AML-193 (cell line): ENCODE measurements at regions not wholly inside any gene's neighbourhood (a gene's known extent, or its start where the extent isn't known, plus 50 kb on each side); places are given as distances from the start of the nearest gene placed in this dataset.
A peak's percentile ranks its signal among the peaks of the same experiment; 100 is the strongest.

ENCODE experiments used
- DNase-seq, 2 experiments: peaks; one replicate each; lab custom pipeline; 2025; lab: John Stamatoyannopoulos, UW

DNA sequence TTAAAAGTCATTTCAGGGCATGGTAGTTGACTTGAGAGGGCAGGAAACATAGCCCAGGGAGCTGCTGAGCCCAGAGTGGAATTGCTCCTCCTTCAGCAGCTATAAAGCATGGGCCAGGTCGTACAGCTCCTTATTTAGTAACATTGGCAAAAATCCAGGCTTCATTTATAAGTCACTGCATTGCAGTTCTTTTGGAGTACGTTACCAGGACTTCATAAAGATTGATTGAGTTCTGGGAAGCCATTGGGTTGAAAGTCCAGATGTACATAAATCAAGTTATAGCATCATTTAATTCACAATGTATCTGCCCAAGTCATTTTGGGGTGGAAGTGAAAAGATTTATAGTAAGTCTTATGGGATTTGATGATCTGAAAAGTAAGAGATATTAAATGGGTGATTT lies 53.0 kb upstream of the ANKEF1 start:
- no peak for DNase-seq

DNA sequence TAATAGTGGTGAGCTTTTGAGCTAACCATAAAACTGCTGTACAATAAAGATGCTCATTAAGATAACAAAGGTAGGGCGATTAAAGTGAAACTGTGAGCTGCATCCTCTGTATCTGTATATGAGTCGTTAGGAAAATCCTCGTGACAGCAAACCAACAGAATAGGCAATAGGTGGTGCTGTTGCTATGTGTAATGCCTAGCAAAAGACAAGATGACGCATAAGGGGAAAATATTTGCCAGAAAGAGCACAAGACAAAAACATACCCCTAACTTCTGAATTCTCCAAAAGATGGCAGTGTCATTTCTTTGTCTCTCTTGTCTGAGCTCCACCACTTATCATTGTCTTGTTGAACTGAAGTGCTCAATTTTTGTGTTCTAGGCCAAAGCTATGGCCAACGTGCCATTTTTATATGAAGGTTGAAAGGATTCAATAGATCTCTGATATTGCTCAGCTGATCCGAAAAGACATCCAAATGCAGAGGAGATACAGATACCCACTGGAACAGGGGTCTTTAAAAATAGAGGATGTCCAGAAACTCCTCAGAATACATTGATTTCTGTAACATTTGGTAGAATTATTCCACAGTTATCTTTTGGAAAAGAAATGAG lies 56.3 kb upstream of the ANKEF1 start:
- peak; percentile 66 to 81 for DNase-seq

DNA sequence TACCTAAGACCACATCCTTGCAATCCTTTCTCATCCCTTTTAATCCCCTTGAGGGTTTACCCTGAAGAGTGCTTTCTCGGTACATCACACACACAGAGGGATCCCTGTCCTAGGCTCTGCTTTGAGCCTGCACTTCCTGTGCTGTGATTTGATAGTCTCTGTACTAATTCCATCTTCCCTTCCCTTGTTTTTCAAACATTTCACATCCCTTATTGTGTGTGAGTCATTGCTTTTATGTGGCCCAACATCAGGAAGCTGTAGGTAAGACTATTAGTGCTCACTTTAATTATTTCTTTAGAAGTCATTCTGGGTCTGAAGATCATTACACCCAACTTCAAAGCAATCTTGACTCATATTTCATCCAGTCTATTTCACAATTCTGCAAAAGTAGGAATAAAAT lies 57.2 kb upstream of the ANKEF1 start:
- no peak for DNase-seq

DNA sequence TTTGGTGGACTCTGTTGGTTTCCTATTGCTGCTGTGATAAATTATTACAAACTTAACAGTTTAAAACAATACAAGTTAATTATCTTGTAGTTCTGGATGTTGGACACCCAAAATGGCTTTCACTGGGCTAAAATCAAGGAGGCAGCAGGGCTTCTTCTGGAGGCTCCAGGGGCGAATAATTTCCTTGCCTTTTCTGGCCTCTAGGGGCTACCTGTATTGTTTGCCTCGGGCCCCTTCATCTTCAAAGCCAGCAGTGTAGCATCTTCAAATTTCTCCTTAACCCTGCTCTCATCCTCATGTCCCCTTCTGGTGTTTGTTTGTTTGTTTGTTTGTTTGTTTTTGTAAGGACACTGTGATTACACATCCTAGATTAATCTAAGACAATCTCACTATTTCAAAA lies 60.5 kb upstream of the ANKEF1 start:
- DNase-seq: no peak

DNA sequence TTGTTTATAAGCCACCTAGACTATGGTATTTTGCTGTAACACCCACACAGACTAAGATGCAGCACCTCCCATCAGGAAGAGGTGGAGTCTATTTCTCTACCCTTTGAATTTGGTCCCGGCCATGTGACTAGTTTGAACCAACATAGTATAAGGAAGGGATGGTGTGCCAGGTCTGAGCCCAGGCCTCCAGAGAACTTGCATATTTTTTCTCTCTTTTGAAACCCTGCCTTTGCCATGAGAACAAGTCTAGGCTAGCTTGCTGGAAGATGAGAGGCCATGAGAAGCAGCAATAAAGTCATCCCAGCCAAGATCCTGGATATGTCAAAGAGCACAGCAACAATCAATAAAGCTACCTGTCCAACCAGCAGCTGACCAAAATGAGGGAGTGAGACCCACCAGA lies 63.0 kb upstream of the ANKEF1 start:
- no peak for DNase-seq

DNA sequence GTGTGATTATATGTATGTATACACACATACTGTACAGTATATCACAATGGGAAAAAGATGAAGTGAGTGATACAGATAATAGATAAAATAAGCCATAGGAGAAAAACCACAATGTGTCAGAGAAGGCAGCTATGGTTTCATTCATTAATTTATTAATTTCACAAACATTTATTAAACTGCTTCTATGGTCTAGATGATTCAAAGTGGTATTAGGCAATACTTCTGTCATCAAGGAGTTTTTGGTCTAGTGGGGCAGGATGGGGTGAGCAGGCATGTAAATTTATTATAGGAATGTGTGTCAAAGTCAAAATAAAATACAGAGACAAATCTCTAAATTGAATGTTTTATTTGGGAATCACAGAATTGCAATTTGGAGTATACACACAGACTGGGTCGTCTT lies 65.2 kb upstream of the ANKEF1 start:
- DNase-seq: no peak

DNA sequence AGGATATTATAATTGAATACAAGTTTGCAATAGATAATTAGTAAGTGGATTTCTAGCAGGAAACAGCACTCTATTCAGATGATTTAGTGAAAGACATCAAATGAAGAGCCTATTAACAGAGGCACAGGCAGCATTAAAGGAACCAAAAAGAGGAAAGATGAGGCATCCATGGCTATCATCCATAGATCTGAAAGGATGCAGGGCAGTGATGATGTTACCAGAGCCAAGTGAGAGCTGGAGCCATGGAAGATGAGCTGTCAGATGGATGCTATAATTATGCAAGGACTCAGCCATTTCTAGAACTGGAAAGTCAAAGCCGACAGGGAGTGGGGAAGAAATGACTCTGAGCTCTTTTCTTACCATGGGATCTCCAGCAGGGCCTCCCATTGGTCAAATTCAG lies 66.8 kb upstream of the ANKEF1 start:
- DNase-seq: no peak

DNA sequence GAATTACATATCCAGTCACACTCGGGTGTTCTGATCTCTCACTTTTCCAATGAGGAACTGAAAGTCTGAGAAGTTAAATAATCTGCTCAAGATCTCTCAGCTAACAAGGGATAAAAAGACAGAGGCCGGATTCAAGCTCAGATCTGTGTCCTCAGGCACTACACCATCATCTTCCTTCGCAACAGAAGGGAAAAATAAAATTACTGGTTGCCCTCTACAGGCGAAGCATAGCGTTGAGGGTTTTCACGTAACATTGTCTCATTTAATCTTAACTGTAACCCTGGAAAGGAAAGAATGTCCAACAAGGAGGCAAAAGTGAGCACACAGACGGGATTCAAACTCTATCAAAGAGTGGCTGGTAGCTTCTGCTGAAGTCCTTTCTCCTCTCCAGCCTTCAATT lies 67.8 kb upstream of the ANKEF1 start:
- DNase-seq: peak in 1 of 2 experiments; percentile 24

DNA sequence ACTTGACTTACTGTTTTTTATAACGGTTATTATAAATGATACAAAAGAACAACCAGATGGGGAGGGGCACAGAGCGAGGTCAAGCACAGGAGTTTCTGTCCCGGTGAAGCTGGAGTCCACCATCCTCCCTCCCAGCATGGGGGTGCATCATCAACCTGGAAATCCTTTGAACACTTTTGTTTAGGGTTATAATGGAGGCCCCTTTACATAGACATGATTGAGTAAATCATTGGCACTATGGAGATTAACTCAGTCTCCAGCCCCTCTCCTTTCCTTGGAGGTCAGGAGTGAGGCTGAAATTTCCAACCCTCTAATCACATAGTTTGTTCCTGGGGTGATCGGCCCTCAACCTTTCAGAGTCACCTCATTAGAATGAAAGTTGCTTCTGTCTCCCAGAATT lies 71.8 kb upstream of the ANKEF1 start:
- no peak for DNase-seq

DNA sequence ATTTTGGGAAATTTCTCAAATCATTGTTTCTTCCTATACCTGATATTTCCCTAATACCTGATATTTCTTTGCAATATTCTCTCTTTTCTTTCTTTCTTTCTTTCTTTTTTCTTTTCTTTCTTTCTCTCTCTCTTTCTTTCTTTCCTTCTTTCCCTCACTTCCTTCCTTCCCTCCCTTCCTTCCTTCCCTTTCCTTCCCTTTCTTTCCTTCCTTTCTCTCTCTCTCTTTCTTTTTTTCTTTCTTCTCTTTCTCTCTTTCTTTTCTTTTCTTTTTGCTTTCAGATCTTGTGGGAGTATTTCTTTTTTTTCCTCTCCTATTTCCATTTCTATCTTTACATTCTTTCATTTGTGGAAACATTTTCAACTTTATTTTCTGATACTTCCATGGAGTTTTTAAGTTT lies 76.1 kb upstream of the ANKEF1 start:
- DNase-seq: no peak

DNA sequence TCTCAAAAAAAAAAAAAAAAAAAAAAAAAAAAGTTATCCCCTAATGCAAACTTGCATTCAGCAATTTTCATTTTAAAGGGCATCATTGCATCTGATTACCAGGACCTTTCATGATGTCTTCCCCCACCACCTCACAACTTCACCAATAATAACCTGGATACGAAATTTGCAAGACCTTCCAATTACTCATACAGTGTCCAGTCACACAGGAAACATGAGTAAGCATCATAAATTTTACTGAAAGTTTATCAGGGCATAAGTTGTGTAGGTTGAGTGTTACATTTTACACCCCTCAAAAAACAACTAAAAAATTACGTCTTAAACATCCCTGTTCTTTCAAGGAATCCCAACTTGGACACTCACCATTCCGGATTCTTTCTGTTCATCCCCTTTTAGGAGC lies 79.1 kb upstream of the ANKEF1 start:
- no peak for DNase-seq

DNA sequence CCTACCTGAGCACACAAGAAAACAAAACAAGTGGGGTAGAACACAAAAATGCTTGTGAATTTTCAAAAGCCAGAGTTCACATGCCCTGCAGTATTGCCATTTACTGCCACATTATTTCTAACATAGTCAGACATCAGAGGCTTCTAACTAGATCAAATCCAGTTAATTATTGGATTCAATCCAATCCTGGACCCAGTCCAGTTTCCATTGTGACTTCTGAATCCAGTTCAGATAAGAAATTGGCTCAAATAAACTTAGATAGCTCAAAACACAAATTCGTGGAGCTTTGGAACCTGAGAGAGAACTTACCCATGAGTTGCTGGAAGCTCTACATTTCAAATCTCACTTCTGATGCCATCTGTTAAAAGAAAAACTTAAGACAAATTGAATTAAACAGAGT lies 85.2 kb upstream of the ANKEF1 start:
- no peak for DNase-seq

DNA sequence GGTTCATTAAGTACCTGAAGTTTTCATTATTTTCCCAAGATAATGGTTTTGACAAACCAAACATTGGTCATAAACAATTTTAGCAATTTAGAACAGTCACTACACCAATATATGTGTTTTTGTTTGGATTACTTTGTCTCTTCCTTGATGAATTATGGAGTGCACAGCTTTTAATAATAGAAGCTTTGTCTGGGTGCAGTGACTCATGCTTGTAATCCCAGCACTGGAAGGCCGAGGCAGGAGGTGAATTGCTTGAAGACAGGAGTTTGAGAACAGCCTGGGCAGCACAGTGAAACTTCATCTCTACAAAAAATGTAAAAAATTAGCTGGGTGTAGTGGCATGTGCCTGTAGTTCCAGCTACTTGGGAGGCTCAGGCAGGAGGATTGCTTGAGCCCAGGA lies 89.4 kb upstream of the ANKEF1 start:
- no peak for DNase-seq

DNA sequence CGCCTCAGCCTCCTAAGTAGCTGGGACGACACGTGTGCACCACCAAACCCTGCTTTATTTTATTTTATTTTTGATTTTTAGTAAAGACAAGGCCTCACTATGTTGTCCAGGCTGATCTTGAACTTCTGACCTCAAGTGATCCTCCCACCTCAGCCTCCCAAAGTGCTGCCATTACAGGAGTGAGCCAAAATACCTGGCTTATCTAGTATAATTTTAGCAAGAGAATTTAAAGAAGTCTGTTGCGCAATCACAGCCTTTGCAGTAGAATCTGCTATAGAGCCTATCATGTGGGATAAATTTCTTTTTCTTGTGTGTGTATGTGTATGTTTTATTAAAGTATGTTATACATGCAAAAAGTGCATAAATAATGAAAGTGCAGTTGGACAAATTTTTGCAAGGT lies 92.1 kb upstream of the ANKEF1 start:
- DNase-seq: no peak

DNA sequence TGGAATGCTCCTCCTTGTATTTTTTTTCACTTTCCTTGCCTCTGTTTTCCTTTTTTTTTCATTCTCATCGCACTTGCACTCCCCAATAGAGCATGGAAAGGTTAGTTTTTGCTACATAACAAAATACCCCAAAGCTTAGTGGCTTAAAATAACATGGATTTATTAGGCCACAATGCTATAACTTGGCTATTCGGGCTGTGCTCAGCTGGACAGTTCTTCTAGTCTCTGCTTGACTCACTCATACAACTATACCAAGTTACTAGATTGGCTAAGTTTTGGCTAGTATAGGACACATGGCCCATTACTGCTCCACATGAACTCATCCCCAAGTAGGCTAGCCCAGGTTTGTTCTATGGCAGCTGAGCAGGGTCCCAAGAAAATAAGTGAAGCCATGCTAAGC lies 94.5 kb upstream of the ANKEF1 start:
- no peak for DNase-seq

DNA sequence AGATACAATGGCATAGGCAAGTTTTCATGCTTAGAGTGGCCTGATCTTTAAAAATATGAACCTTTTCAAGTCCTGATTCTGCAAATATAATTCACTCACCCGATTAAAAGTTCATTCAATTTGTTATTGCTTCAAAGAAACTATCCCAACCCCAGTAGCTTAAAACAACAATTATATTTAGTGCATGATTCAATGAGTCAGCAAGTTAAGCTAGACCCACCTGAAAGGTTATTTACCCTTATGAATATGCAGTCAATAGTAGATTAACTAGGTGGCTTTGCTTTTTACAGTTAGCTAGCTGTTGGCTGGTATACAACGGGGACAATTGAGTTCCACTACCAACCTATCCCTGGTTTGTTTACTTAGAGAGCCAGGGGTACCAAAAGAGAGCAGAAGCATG lies 95.6 kb upstream of the ANKEF1 start:
- no peak for DNase-seq

DNA sequence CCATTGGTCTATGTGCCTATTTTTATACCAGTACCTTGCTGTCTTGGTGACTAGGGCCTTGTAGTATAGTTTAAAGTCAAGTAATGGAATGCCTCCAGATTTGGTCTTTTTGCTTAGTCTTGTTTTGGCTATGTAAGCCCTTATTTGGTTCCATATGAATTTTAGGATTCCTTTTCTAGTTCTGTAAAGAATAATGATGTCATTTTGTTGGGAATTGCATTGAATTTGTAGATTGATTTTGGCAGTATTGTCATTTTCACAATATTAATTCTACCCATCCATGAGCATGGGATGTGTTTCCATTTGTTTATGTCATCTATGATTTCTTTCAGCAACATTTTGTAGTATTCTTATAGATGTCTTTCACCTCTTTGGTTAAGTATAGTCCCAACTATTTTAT lies 96.4 kb upstream of the PAK5 start:
- no peak for DNase-seq

DNA sequence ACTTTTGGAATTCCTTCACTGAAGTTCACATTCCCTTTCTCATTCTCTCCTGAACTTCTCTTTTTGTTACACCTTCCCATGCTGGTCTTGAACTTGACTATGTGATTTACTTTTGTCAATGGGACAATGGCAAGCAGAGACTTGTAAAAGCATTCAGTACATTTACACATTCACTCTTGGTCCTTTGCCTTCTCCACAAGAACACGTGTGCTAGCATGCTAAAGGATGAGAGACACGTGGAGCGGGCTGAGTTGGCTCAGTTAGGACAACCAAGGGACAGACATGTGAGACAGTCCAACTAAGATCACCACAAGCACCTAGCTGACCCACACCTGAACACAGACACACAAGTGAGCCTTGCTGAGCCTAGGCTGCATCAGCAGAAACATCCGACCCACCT lies 91.3 kb upstream of the PAK5 start:
- DNase-seq: no peak

DNA sequence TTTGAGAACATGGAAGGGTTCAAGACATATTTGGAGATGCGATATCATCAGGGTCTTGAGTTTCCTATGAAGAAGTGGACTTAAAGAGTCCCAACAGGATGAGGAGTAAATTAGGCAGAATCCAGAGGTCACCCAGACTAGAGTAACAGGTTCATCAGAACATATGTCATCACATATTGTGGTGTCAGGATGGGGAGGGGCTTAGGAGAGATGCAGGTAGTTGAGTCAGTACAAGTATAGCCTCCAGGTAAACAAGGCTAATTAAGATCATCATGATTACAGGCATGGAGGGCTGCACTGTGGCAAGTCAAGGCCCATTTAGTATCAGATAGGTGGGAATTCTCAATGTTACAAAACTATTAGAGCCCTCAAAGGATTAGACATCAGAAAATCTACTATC lies 90.1 kb upstream of the PAK5 start:
- no peak for DNase-seq

DNA sequence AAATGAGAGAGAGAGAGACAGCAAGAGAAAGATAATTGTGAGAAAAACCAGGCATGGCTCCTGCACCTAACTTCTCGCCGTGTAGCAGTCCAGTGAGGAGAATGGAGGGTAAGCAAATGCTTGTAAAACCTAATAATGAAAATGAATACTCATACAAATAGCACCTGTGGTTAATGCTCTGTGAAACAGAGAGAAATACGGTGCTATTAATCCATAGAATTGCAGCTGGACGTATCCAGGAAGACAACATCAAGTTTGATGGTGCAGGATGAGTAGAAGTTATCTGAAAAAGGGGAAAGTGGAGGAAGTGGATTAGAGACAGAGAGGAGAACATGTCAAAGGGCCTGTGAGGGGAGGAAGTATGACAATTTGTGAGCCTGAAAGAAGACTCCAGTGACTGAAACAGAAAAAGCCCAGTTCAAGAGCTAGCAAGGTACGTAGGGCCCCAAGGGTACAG lies 89.4 kb upstream of the PAK5 start:
- DNase-seq: no peak

DNA sequence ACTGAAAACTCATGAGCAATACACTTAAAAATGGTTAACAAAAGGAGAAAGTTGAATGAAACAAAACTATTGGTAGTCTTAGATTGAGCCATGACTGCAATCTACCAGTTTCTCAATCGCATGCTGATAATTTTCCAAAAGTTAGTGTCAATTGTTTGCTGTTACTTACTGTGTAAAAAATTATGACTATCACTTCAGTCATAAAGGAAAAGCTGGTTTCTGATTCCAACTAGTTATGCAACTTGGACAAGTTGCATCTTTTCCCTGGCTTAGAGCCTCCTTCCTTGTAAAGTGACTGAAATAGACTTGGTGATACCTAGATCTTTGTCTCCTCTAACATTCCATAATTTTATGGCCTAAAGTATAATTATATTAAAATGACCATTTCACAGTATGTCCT lies 88.3 kb upstream of the PAK5 start:
- no peak for DNase-seq

DNA sequence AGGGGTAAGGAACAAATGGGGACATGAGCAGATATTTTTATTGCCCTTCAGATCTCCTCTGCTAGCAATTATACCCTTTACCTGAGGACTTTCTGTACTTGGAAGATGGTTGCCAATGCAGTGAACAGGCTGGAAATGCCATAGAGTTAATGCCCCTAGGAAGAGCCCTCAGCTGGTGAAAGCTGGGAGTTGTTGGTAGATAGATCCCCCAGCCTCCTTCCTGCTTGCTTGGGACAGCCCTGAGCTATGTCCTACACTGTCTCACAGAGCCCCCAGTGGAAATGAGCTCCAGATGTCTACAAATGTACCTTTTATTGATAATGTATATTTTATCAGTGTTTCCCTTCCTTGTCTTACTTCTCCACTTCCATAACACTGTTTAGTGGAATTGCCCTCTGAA lies 87.6 kb upstream of the PAK5 start:
- DNase-seq: no peak

DNA sequence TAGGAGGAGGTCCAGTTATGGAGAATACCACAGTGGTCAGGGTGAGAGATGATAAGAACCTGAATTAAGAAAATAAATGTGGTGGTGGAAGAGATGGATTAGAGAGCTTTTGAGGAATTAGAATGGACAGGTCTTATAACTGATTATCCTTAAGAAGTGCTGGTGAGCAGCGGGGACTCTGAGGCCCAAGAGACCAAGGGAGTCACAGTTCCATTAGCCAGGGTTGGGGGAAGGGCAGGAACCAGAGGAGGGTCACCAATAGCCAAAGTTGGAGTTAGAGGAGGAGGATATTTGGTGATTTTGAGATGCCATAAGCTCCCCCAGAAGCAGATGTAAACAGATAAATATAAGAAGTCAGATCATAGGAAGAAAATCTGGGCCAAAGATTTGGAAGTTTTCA lies 87.1 kb upstream of the PAK5 start:
- DNase-seq: no peak

DNA sequence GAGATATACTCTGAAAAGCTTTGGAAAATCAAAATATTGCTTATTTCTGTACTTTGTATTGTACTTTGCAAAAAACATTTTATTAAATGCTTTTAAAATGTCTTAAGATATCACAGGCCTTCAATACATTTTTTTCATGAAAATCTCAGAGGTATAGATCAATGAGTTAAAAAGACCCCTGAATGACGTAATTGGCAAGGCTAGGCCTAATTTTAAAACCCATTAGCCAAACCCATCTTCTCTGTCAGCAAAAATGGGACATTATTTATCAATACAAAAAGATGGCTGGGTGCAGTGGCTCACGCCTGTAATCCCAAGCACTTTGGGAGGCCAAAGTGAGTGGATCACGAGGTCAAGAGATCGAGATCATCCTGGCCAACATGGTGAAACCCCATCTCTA lies 84.8 kb upstream of the PAK5 start:
- DNase-seq: no peak

DNA sequence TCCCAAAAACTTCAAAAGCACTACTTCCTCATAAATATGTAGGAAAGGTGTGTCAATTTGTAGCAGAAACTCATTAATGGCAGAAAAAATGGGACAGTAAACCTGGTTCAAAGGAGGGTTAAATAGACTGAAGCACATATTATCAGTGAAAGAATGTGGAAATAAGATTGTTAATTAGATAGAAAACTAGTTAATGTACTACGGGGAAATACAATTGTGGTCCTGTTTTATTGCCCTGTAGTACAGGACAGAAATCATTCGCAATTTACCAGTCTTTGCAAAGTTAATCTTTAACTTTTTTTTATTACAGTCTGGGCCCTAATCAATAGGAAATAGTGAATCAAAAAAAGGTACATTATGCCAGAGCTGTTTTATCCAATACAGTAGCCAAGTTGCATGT lies 82.0 kb upstream of the PAK5 start:
- DNase-seq: no peak
